ENCODE measurements at regions not wholly inside any gene's neighbourhood (a gene's known extent, or its start where the extent isn't known, plus 50 kb on each side); places are given as distances from the start of the nearest gene placed in this dataset.
"Not testable (repeated sequence)": the region's sequence is repeated elsewhere in the genome, so short reads cannot be mapped to it uniquely, and the experiment has no call there.

- Histone ChIP-seq H3K36me3 (no peaks in the 10 kb centered on the region), H3K4me3 (no peak overlapping the region), H3K9me3 (replicated peaks) (peaks cover 2% of the 10 kb centered on the region), H3K27ac (no peak overlapping the region), H3K4me1 (replicated peaks) (no peaks in the 10 kb centered on the region), H3K27me3 (replicated peaks) (no peaks in the 10 kb centered on the region)
- no peak for DNase-seq (ENCODE audit: low read depth in 1 of 2, low spot score in 2 of 2)
These were observed 626.1 kb downstream of the TMEM182 start for GRCh38 chr2:103387888-103388287.

GRCh38 chr2:103396152-103396551 lies 634.3 kb downstream of the TMEM182 start:
- Histone ChIP-seq H3K27ac (no peak overlapping the region), H3K4me1 (replicated peaks) (no peaks in the 10 kb centered on the region), H3K9me3 (replicated peaks) (no peaks in the 10 kb centered on the region; the same call in 1 of the 2 replicates), H3K36me3 (no peaks in the 10 kb centered on the region), H3K27me3 (replicated peaks) (no peaks in the 10 kb centered on the region), H3K4me3 (no peak overlapping the region)
- no peak for DNase-seq (ENCODE audit: low read depth in 1 of 2, low spot score in 2 of 2)

- H3K27me3 ChIP-seq (replicated peaks) = no peaks in the 10 kb centered on the region
- no peak for DNase-seq (ENCODE audit: low read depth in 1 of 2, low spot score in 2 of 2)
- H3K9me3 ChIP-seq (replicated peaks) = no peaks in the 10 kb centered on the region; the same call in 1 of the 2 replicates
- no peaks in the 10 kb centered on the region for H3K36me3 ChIP-seq
- H3K4me3 ChIP-seq = no peak overlapping the region
- no peak overlapping the region for H3K27ac ChIP-seq
- no peaks in the 10 kb centered on the region for H3K4me1 ChIP-seq (replicated peaks)
These were observed 639.8 kb downstream of the TMEM182 start for GRCh38 chr2:103401621-103402020.

GRCh38 chr2:103402336-103402735 lies 640.5 kb downstream of the TMEM182 start:
- H3K27ac ChIP-seq = no peak overlapping the region
- H3K4me1 ChIP-seq (replicated peaks) = no peaks in the 10 kb centered on the region
- no peaks in the 10 kb centered on the region for H3K27me3 ChIP-seq (replicated peaks)
- H3K4me3 ChIP-seq = no peak overlapping the region
- no peaks in the 10 kb centered on the region for H3K36me3 ChIP-seq
- no peaks in the 10 kb centered on the region; the same call in 1 of the 2 replicates for H3K9me3 ChIP-seq (replicated peaks)
- DNase-seq (ENCODE audit: low read depth in 1 of 2, low spot score in 2 of 2) = no peak

DNA sequence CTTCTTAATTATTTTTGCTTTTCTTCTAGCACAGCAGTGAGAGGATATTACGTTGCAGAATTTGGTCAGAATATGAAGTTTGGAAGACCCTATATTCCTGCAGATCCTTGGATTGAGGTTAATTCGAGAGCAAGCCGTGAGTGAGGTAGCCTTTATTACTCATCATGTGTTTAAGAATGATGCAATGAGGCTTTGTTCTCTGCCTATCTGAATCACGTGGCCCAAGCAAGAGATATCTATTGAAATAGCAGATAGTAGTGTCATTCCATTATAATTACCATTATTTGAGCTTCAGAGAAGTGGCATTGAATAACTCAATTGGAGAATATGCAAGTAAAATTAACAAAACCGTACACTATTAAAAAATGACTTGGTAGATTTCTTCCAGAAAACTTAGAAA lies 641.1 kb downstream of the TMEM182 start:
- Histone ChIP-seq H3K4me3 (no peak overlapping the region), H3K27ac (no peak overlapping the region), H3K9me3 (replicated peaks) (no peaks in the 10 kb centered on the region; the same call in 1 of the 2 replicates), H3K4me1 (replicated peaks) (no peaks in the 10 kb centered on the region), H3K27me3 (replicated peaks) (no peaks in the 10 kb centered on the region), H3K36me3 (no peaks in the 10 kb centered on the region)
- no peak for DNase-seq (ENCODE audit: low read depth in 1 of 2, low spot score in 2 of 2)

GRCh38 chr2:103403388-103403787 lies 641.6 kb downstream of the TMEM182 start:
- not testable (repeated sequence) for H3K36me3 ChIP-seq; H3K27ac ChIP-seq; H3K27me3 ChIP-seq (replicated peaks); H3K4me1 ChIP-seq (replicated peaks); DNase-seq (ENCODE audit: low read depth in 1 of 2, low spot score in 2 of 2); H3K4me3 ChIP-seq; H3K9me3 ChIP-seq (replicated peaks)

DNA sequence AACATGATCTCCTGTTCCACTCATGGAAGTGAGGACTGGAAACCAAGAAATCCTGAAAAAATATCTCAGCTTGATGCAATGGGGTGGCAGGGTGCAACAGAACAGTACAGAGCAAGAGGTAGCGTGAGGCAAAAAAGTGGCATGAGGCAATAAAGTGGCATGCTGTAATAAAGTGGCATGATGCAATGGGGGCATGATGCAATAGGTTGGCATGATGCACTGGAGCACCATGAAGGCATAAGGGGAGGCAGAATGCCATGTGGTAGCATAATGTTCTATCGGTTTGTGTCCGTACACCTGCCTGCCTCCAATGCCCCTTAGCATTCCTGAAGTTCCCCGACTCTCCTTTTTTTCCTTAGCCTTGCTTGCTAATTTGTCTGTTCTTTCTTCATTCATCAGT lies 648.4 kb downstream of the TMEM182 start:
- Histone ChIP-seq H3K4me3 (no peak overlapping the region), H3K9me3 (replicated peaks) (peaks cover 3% of the 10 kb centered on the region; the same call in 1 of the 2 replicates), H3K4me1 (replicated peaks) (no peaks in the 10 kb centered on the region), H3K27me3 (replicated peaks) (no peaks in the 10 kb centered on the region), H3K27ac (no peak overlapping the region), H3K36me3 (no peaks in the 10 kb centered on the region)
- DNase-seq (ENCODE audit: low read depth in 1 of 2, low spot score in 2 of 2) = no peak

DNA sequence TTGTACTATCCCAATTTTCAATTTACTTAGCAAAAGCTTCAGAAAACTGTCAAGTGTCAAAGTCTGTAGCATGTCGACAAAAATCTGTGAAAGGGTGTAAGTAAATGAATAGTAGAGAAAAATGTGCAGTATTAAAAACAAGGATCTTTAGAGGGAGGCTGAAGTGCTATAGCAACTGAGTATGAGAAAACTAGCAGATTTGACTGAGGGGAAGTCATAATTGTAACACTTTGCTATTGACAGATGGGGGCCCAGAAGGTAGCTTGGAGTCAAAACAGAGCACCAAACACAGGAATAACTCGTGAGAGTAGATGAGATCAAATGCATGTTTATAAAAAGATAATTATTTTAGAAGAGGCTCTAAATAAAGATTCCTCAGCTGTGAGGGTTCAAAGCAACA lies 657.7 kb downstream of the TMEM182 start:
- no peak overlapping the region for H3K27ac ChIP-seq
- H3K27me3 ChIP-seq (replicated peaks) = no peaks in the 10 kb centered on the region
- H3K4me1 ChIP-seq (replicated peaks) = no peaks in the 10 kb centered on the region
- no peak overlapping the region for H3K4me3 ChIP-seq
- H3K36me3 ChIP-seq = no peaks in the 10 kb centered on the region
- no peak for DNase-seq (ENCODE audit: low read depth in 1 of 2, low spot score in 2 of 2)
- H3K9me3 ChIP-seq (replicated peaks) = no peaks in the 10 kb centered on the region; the same call in 1 of the 2 replicates

GRCh38 chr2:103423100-103423499 lies 661.3 kb downstream of the TMEM182 start:
- DNase-seq (ENCODE audit: low read depth in 1 of 2, low spot score in 2 of 2) = no peak
- H3K36me3 ChIP-seq = no peaks in the 10 kb centered on the region
- no peak overlapping the region for H3K4me3 ChIP-seq
- no peaks in the 10 kb centered on the region for H3K27me3 ChIP-seq (replicated peaks)
- H3K27ac ChIP-seq = no peak overlapping the region
- H3K4me1 ChIP-seq (replicated peaks) = no peaks in the 10 kb centered on the region
- H3K9me3 ChIP-seq (replicated peaks) = no peaks in the 10 kb centered on the region; the same call in 1 of the 2 replicates

DNA sequence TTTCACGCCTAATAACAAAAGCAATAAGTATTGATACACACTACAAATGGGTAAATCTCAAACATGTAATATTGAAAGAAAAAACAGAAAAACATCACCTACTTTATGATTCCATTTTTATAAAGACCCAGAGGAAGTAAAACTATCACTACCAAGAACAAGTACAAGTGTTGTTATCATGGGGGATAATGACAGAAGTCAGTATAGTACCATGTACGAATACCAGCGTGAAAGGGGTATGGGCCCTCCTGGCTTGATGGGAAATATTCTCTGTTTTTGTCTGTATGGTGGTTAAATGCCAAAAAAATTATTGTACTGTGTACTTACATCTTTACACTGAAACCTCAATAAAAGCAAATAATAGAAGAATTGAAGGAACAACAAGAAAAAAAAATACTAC lies 665.7 kb downstream of the TMEM182 start:
- Histone ChIP-seq H3K27ac (no peak overlapping the region), H3K4me1 (replicated peaks) (no peaks in the 10 kb centered on the region), H3K9me3 (replicated peaks) (no peaks in the 10 kb centered on the region), H3K4me3 (no peak overlapping the region), H3K27me3 (replicated peaks) (no peaks in the 10 kb centered on the region), H3K36me3 (no peaks in the 10 kb centered on the region)
- no peak for DNase-seq (ENCODE audit: low read depth in 1 of 2, low spot score in 2 of 2)

DNA sequence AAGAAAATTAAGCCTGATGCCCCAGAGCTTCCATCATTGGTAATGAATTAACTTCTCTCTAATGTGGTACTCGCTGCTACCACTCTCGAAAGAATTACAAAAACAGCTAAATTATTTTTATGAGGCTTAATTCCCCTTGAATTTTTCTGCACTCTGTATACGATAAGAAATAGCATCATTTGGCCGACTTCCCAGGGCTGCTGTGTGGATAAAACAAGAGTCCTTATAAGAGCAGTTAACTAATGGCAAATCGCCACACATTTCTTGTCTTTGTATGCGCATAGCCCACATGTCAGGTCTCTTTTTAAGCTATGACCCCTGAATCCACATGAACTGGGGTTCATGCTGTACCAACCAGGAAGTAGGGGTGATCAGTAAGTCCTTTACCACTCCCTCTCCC lies 668.4 kb downstream of the TMEM182 start:
- Histone ChIP-seq H3K27ac (no peak overlapping the region), H3K4me3 (no peak overlapping the region), H3K36me3 (no peaks in the 10 kb centered on the region), H3K27me3 (replicated peaks) (no peaks in the 10 kb centered on the region), H3K9me3 (replicated peaks) (peaks cover 2% of the 10 kb centered on the region; the same call in 1 of the 2 replicates), H3K4me1 (replicated peaks) (no peaks in the 10 kb centered on the region)
- no peak for DNase-seq (ENCODE audit: low read depth in 1 of 2, low spot score in 2 of 2)

DNA sequence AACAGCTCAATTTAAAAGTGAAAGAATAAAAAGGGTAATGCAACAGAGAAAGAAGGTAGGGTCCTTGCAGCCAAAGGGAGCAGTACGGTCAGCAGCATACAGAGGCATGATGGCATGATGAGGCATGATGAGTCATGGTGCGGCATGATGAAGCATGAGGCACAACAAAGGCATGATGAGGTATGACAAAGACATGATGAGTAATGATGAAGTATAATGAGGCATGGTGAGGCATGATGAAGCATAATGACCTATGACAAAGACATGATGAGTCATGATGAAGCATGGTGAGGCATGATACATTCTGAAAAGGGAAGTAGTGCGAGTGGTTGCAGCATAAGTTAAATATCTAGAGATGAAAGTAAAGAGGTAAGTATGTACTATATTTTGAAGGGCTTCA lies 673.2 kb downstream of the TMEM182 start:
- no peak for DNase-seq (ENCODE audit: low read depth in 1 of 2, low spot score in 2 of 2)

GRCh38 chr2:103437161-103437560 lies 675.3 kb downstream of the TMEM182 start:
- Histone ChIP-seq H3K9me3 (replicated peaks) (peaks cover 6% of the 10 kb centered on the region; the same call in 1 of the 2 replicates), H3K27ac (no peak overlapping the region), H3K4me1 (replicated peaks) (no peaks in the 10 kb centered on the region), H3K36me3 (no peaks in the 10 kb centered on the region), H3K27me3 (replicated peaks) (no peaks in the 10 kb centered on the region), H3K4me3 (no peak overlapping the region)
- no peak for DNase-seq (ENCODE audit: low read depth in 1 of 2, low spot score in 2 of 2)

More for the DNA sequence above, 673.2 kb downstream of the TMEM182 start:
- Histone ChIP-seq H3K36me3 (no peaks in the 10 kb centered on the region), H3K4me1 (replicated peaks) (no peaks in the 10 kb centered on the region), H3K27me3 (replicated peaks) (no peaks in the 10 kb centered on the region), H3K9me3 (replicated peaks) (peaks cover 6% of the 10 kb centered on the region; the same call in 1 of the 2 replicates), H3K27ac (no peak overlapping the region), H3K4me3 (no peak overlapping the region)

DNA sequence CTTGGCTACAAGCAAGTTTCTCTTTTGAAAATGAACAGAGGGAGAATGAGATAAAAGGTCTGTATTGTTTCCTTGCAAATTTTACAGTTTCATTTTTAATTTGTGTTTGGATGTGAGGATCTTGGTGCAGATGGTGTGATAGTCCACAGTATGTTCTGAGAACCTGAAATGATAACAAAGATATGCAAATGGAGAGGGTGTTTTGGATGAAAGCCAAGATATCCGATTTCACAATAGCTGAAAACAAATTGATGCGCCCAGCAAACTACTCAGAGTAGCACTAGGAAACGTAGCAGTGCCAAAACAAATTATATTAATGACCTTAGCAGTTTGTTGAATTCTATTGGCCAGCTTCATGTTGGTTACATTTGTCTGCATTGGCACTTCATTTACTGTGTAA lies 683.5 kb downstream of the TMEM182 start:
- H3K27ac ChIP-seq = no peak overlapping the region

GRCh38 chr2:103448495-103448894 lies 686.7 kb downstream of the TMEM182 start:
- Histone ChIP-seq H3K27ac (no peak overlapping the region), H3K36me3 (no peaks in the 10 kb centered on the region), H3K4me1 (replicated peaks) (no peaks in the 10 kb centered on the region), H3K27me3 (replicated peaks) (no peaks in the 10 kb centered on the region), H3K4me3 (no peak overlapping the region), H3K9me3 (replicated peaks) (no peaks in the 10 kb centered on the region)
- no peak for DNase-seq (ENCODE audit: low read depth in 1 of 2, low spot score in 2 of 2)

More for the DNA sequence above, 683.5 kb downstream of the TMEM182 start:
- Histone ChIP-seq H3K4me3 (no peak overlapping the region), H3K9me3 (replicated peaks) (no peaks in the 10 kb centered on the region), H3K4me1 (replicated peaks) (no peaks in the 10 kb centered on the region), H3K36me3 (no peaks in the 10 kb centered on the region), H3K27me3 (replicated peaks) (no peaks in the 10 kb centered on the region)
- DNase-seq (ENCODE audit: low read depth in 1 of 2, low spot score in 2 of 2) = no peak

All from SJSA1 (cell line).